ENCODE measurements at regions not wholly inside any gene's neighbourhood (a gene's known extent, or its start where the extent isn't known, plus 50 kb on each side); places are given as distances from the start of the nearest gene placed in this dataset.

- no peak for TF ChIP-seq CTCF (IDR thresholded peaks at IDR 0.05; ENCODE audit: low read depth, low read length)
- no peak for DNase-seq (ENCODE audit: low read depth in 2 of 2)
- no peak overlapping the region for H3K4me3 ChIP-seq (replicated peaks in 1 of 2; ENCODE audit: low read depth in 2 of 2, low read length in 2 of 2)
Measured at GRCh38 chr13:95492044-95492801, 60.3 kb upstream of the CLDN10 start.

GRCh38 chr13:95494082-95494681 lies 58.3 kb upstream of the CLDN10 start:
- peak; percentile 76 for TF ChIP-seq CTCF (IDR thresholded peaks at IDR 0.05; ENCODE audit: low read depth, low read length)
- no peak overlapping the region for H3K4me3 ChIP-seq (replicated peaks in 1 of 2; ENCODE audit: low read depth in 2 of 2, low read length in 2 of 2)
- peak; percentile 83 to 87 for DNase-seq (ENCODE audit: low read depth in 2 of 2)

DNA sequence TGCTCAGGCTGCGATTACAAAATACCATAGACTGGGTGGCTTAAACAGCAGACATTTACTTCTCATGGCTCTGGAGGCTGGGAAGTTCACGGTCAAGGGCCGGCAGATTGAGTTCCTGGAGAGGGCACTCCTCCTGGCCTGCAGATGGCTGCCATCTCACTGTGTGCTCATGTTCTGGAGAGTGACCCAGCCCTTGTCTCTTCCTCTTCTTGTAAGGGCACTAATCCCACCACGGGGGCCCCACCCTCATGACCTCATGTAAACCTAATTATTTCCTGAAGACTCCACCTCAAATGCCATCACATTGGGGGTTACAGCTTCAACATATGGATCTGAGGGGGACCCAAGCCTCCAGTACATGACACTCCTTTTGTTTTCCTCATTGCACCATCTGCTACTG lies 56.0 kb upstream of the CLDN10 start:
- TF ChIP-seq CTCF (IDR thresholded peaks at IDR 0.05; ENCODE audit: low read depth, low read length), result no peak
- DNase-seq (ENCODE audit: low read depth in 2 of 2), result no peak
- H3K4me3 ChIP-seq (replicated peaks in 1 of 2; ENCODE audit: low read depth in 2 of 2, low read length in 2 of 2), result no peak overlapping the region

DNA sequence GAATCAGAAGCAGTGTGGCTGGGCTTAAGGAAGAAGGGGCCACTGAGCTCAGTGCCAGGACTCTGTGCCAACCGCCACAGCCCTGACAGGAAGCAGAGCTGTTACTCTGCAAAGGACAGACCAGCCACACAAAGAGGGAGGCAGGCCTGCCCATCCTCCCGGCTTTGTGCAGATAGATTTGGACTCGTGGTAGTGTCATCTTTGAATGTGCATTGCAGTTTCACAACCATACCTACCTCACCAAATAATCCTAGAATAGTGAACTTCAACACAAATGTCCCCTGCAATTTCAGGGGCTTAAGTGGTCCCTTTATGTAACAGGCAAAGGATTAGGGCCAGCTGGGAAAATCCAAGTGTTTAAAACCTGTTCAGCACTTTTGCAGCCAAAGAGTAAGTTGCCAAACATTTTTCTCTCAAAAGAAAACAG lies 55.1 kb upstream of the CLDN10 start:
- TF ChIP-seq CTCF (IDR thresholded peaks at IDR 0.05; ENCODE audit: low read depth, low read length), result no peak
- no peak overlapping the region for H3K4me3 ChIP-seq (replicated peaks in 1 of 2; ENCODE audit: low read depth in 2 of 2, low read length in 2 of 2)
- no peak for DNase-seq (ENCODE audit: low read depth in 2 of 2)

- TF ChIP-seq CTCF (IDR thresholded peaks at IDR 0.05; ENCODE audit: low read depth, low read length), result no peak
- no peak overlapping the region for H3K4me3 ChIP-seq (replicated peaks in 1 of 2; ENCODE audit: low read depth in 2 of 2, low read length in 2 of 2)
- DNase-seq (ENCODE audit: low read depth in 2 of 2), result no peak
Measured at GRCh38 chr13:95498886-95499285, 53.6 kb upstream of the CLDN10 start.

DNA sequence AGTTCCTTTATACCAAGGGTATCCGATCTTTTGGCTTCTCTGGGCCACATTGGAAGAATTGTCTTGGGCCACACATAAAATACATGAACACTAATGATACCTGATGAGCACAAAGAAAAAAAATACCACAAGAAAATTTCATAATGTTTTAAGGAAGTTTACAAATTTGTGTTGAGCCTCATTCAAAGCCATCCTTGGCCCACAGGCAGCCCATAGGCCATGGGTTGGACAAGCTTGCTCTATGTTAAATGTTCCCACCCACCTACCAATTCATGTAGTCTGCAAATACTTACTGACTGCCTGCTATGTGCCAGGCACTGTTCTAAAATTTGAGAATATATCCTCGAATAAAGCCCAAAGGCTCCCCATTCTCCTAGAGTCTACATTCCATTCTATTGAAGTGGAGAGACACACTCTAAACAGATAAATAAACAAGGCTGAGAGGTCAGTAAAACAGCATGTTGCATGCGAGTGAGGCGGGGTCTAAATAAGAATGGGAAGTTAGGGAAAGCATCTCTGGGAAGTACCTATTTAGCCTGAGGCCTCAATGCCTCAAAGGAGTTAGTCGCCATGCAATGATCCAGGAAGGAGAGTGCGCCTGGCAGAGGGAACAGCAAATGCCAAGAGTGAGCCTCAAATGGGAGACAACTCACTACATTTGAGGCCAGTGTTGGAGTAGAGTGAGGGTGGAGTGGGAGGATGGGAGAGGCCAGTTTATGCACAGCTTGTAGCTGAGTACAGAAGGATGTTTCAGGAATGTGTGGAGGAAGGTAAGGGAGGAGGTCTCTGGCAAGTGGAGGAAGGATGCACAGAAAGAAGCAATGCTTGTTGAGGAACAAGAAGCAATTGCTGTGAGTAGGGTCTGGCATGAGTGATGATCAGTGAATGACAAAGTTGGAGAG lies 52.5 kb upstream of the CLDN10 start:
- TF ChIP-seq CTCF (IDR thresholded peaks at IDR 0.05; ENCODE audit: low read depth, low read length), result no peak
- DNase-seq (ENCODE audit: low read depth in 2 of 2), result no peak
- no peak overlapping the region for H3K4me3 ChIP-seq (replicated peaks in 1 of 2; ENCODE audit: low read depth in 2 of 2, low read length in 2 of 2)
